Neural progenitor cell (in vitro differentiated cells): ENCODE measurements at regions not wholly inside any gene's neighbourhood (a gene's known extent, or its start where the extent isn't known, plus 50 kb on each side); places are given as distances from the start of the nearest gene placed in this dataset.

Experiments used
- CTCF ChIP-seq: fragments of 200-600 bp; sonication (generic); IDR thresholded peaks from 2 replicates; pipeline ENCODE4 v1.5.1; 2017; ENCODE audit warnings: antibody characterized with exemption, mild to moderate bottlenecking
- EZH2 ChIP-seq: fragments of 200-600 bp; sonication (generic); IDR thresholded peaks from 2 replicates; pipeline ENCODE4 v1.6.1; 2017; ENCODE audit warnings: antibody characterized with exemption, mild to moderate bottlenecking, moderate library complexity
- EZH2phosphoT487 ChIP-seq: fragments of 200-600 bp; sonication (generic); IDR thresholded peaks from 2 replicates; pipeline ENCODE4 v1.6.1; 2017; ENCODE audit warnings: antibody characterized with exemption

- no peak for TF ChIP-seq CTCF
- TF ChIP-seq EZH2, result no peak
- no peak for TF ChIP-seq EZH2phosphoT487
Measured at GRCh38 chr1:182166321-182166720, 104.8 kb upstream of the ZNF648 start.
